ENCODE measurements at regions not wholly inside any gene's neighbourhood (a gene's known extent, or its start where the extent isn't known, plus 50 kb on each side); places are given as distances from the start of the nearest gene placed in this dataset.

- H3K14ac ChIP-seq (ENCODE audit: low read length in 2 of 2) = no peak overlapping the region
- H2BK12ac ChIP-seq (ENCODE audit: low read length in 2 of 2) = no peak overlapping the region
- H3K4me2 ChIP-seq (ENCODE audit: low read length, poor library complexity, severe bottlenecking) = no peak overlapping the region
- H2BK5ac ChIP-seq (ENCODE audit: low read depth, low read length, poor library complexity, severe bottlenecking) = no peak overlapping the region
- H3K4ac ChIP-seq (ENCODE audit: low read depth in 1 of 2, low read length in 2 of 2) = no peak overlapping the region
- no peak overlapping the region for H2AK5ac ChIP-seq (ENCODE audit: low read length, severe bottlenecking)
- H3K27ac ChIP-seq (ENCODE audit: low read length, poor library complexity, severe bottlenecking) = no peak overlapping the region
- H3K4me1 ChIP-seq (ENCODE audit: control insufficient read depth, insufficient read depth, low read depth, low read length) = no peaks in the 10 kb centered on the region
- DNase-seq = no peak
- no peak overlapping the region for H3K4me3 ChIP-seq (ENCODE audit: insufficient read depth in 1 of 2, low read depth in 1 of 2, low read length in 2 of 2)
- H2BK15ac ChIP-seq (ENCODE audit: low read depth, poor library complexity, severe bottlenecking) = no peak overlapping the region
- no peak overlapping the region for H3K23ac ChIP-seq (ENCODE audit: low read length in 2 of 2)
- no peak overlapping the region for H2BK120ac ChIP-seq (ENCODE audit: low read depth, low read length)
- no peaks in the 10 kb centered on the region for H3K79me1 ChIP-seq (replicated peaks; ENCODE audit: low read length, poor library complexity, severe bottlenecking)
- H3K27me3 ChIP-seq (ENCODE audit: control insufficient read depth in 1 of 2, insufficient read depth in 1 of 2, low read length in 2 of 2) = no peaks in the 10 kb centered on the region
- H2AFZ ChIP-seq (ENCODE audit: low read depth, low read length) = no peak overlapping the region
- no peak overlapping the region for H3K9ac ChIP-seq (ENCODE audit: low read length)
- H3K9me3 ChIP-seq (ENCODE audit: control insufficient read depth, low read length) = no peaks in the 10 kb centered on the region
- H4K91ac ChIP-seq (ENCODE audit: low read length) = no peak overlapping the region
- no peak overlapping the region for H3K18ac ChIP-seq (ENCODE audit: low read depth in 1 of 2, low read length in 2 of 2)
- H3K36me3 ChIP-seq (ENCODE audit: control insufficient read depth in 1 of 2, insufficient read depth in 2 of 2, low read depth in 1 of 2, low read length in 2 of 2) = no peaks in the 10 kb centered on the region
- WGBS = 100% methylated on average over 1 of the region's 5 CpGs
- no peak overlapping the region for H4K8ac ChIP-seq (ENCODE audit: low read length)
Measured at GRCh38 chr14:85319101-85319500, 210.8 kb upstream of the FLRT2 start.

DNA sequence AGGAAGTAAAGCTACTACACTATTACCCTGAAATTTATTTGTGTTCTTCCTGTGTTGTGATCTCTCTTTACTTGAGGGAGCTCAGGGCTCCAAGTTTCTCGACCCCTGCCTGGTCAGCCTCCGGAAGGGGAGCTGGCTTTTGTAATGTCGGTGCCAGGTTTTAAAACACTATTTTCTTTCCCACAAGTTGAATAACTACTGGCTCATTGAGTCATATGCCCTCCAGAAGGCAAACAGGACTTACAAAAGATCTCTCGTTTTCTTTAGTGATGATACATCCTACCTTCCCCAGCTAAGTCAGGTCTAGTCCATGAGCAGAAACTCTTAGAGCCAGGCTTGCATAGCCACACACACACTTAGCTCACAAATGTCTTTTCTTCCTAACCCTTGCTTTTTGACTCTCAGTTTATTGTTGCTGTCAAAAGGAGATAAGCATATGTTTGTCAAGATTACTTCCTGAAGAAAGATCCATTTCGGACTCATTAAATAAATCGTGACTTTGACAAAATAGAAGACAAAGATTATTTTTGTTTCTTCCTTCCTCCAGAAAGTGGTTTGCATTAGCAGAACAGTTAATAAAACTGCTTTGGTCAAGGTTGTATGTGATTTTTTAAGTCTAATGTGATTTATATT, 209.8 kb upstream of the FLRT2 start:
- H2AK5ac ChIP-seq (ENCODE audit: low read length, severe bottlenecking) = no peak overlapping the region
- H2AFZ ChIP-seq (ENCODE audit: low read depth, low read length) = no peak overlapping the region
- no peak overlapping the region for H2BK5ac ChIP-seq (ENCODE audit: low read depth, low read length, poor library complexity, severe bottlenecking)
- H3K23ac ChIP-seq (ENCODE audit: low read length in 2 of 2) = no peak overlapping the region
- H3K18ac ChIP-seq (ENCODE audit: low read depth in 1 of 2, low read length in 2 of 2) = no peak overlapping the region
- no peaks in the 10 kb centered on the region for H3K4me1 ChIP-seq (ENCODE audit: control insufficient read depth, insufficient read depth, low read depth, low read length)
- H4K8ac ChIP-seq (ENCODE audit: low read length) = peak overlapping the region; percentile 30
- no peaks in the 10 kb centered on the region for H3K27me3 ChIP-seq (ENCODE audit: control insufficient read depth in 1 of 2, insufficient read depth in 1 of 2, low read length in 2 of 2)
- H3K14ac ChIP-seq (ENCODE audit: low read length in 2 of 2) = no peak overlapping the region
- H3K36me3 ChIP-seq (ENCODE audit: control insufficient read depth in 1 of 2, insufficient read depth in 2 of 2, low read depth in 1 of 2, low read length in 2 of 2) = no peaks in the 10 kb centered on the region
- peak overlapping the region; percentile 32 for H3K27ac ChIP-seq (ENCODE audit: low read length, poor library complexity, severe bottlenecking)
- H3K9me3 ChIP-seq (ENCODE audit: control insufficient read depth, low read length) = no peaks in the 10 kb centered on the region
- H3K9ac ChIP-seq (ENCODE audit: low read length) = peak overlapping the region; percentile 36
- H2BK120ac ChIP-seq (ENCODE audit: low read depth, low read length) = no peak overlapping the region
- H4K91ac ChIP-seq (ENCODE audit: low read length) = no peak overlapping the region
- H3K4me3 ChIP-seq (ENCODE audit: insufficient read depth in 1 of 2, low read depth in 1 of 2, low read length in 2 of 2) = no peak overlapping the region
- H2BK15ac ChIP-seq (ENCODE audit: low read depth, poor library complexity, severe bottlenecking) = no peak overlapping the region
- no peak overlapping the region for H3K4ac ChIP-seq (ENCODE audit: low read depth in 1 of 2, low read length in 2 of 2)
- no peak overlapping the region for H3K4me2 ChIP-seq (ENCODE audit: low read length, poor library complexity, severe bottlenecking)
- WGBS = 13% methylated on average over 4 of the region's 6 CpGs
- peak; percentile 64 for DNase-seq
- H2BK12ac ChIP-seq (ENCODE audit: low read length in 2 of 2) = peak overlapping the region in 1 of 2 experiments; percentile 56
- H3K79me1 ChIP-seq (replicated peaks; ENCODE audit: low read length, poor library complexity, severe bottlenecking) = no peaks in the 10 kb centered on the region

DNA sequence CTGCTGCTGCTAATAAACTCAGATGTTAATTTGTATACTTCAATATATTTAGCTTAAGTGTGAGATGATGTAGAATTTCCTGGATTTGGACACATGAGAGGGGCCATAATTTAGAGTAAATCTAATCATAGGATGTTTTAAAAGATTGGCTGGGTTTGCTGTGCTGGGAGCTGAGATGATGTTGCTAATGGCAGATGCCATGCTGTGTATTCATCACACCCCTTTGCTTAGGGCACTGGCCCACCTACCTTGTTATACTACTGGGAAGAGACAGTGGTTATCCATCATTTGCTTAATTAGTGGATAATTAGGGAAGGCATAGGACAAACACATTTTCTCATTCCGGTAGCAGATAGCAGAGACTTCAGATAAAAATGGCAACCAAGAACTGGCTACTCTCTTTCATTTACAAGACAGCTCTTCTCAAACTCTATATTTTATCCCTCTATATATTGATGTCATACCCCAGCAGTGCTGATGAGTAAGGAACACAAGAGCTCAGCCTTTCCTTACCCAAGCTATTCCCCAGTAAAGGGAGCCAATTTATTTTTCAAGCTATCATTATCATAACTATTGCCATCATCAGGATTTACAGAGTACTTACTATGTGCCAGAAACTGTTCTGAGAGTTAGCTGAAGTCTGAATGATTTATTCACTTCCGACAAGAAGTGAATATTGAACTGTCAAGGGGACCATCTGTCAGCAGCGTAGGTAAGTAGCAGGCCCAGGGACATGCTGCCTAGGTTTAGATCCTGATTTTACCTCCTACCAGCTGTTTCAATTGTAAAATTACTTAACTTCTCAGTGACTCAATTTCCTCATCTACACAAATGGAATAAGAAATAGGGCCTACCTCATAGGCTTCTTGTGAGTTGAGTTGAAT, 204.6 kb upstream of the FLRT2 start:
- WGBS = 98% methylated on average over 3 of the region's 3 CpGs
- H2BK120ac ChIP-seq (ENCODE audit: low read depth, low read length) = no peak overlapping the region

GRCh38 chr14:85332401-85332800, 197.5 kb upstream of the FLRT2 start:
- 20% methylated on average over 1 of the region's 1 CpG for WGBS

More for the DNA sequence above, 204.6 kb upstream of the FLRT2 start:
- no peak overlapping the region for H3K23ac ChIP-seq (ENCODE audit: low read length in 2 of 2)
- no peak overlapping the region for H4K8ac ChIP-seq (ENCODE audit: low read length)
- H4K91ac ChIP-seq (ENCODE audit: low read length) = no peak overlapping the region
- no peak overlapping the region for H2BK15ac ChIP-seq (ENCODE audit: low read depth, poor library complexity, severe bottlenecking)
- H3K9me3 ChIP-seq (ENCODE audit: control insufficient read depth, low read length) = no peaks in the 10 kb centered on the region
- H2AFZ ChIP-seq (ENCODE audit: low read depth, low read length) = no peak overlapping the region
- H3K27me3 ChIP-seq (ENCODE audit: control insufficient read depth in 1 of 2, insufficient read depth in 1 of 2, low read length in 2 of 2) = no peaks in the 10 kb centered on the region
- DNase-seq = no peak
- no peak overlapping the region for H3K4me3 ChIP-seq (ENCODE audit: insufficient read depth in 1 of 2, low read depth in 1 of 2, low read length in 2 of 2)
- no peak overlapping the region for H2BK5ac ChIP-seq (ENCODE audit: low read depth, low read length, poor library complexity, severe bottlenecking)
- no peak overlapping the region for H2AK5ac ChIP-seq (ENCODE audit: low read length, severe bottlenecking)
- no peak overlapping the region for H3K4ac ChIP-seq (ENCODE audit: low read depth in 1 of 2, low read length in 2 of 2)
- no peaks in the 10 kb centered on the region for H3K79me1 ChIP-seq (replicated peaks; ENCODE audit: low read length, poor library complexity, severe bottlenecking)
- H3K9ac ChIP-seq (ENCODE audit: low read length) = no peak overlapping the region
- H3K36me3 ChIP-seq (ENCODE audit: control insufficient read depth in 1 of 2, insufficient read depth in 2 of 2, low read depth in 1 of 2, low read length in 2 of 2) = no peaks in the 10 kb centered on the region
- no peak overlapping the region for H3K18ac ChIP-seq (ENCODE audit: low read depth in 1 of 2, low read length in 2 of 2)
- H3K27ac ChIP-seq (ENCODE audit: low read length, poor library complexity, severe bottlenecking) = no peak overlapping the region
- H3K14ac ChIP-seq (ENCODE audit: low read length in 2 of 2) = no peak overlapping the region
- no peak overlapping the region for H3K4me2 ChIP-seq (ENCODE audit: low read length, poor library complexity, severe bottlenecking)
- no peaks in the 10 kb centered on the region for H3K4me1 ChIP-seq (ENCODE audit: control insufficient read depth, insufficient read depth, low read depth, low read length)
- H2BK12ac ChIP-seq (ENCODE audit: low read length in 2 of 2) = no peak overlapping the region

More at GRCh38 chr14:85332401-85332800, 197.5 kb upstream of the FLRT2 start:
- H3K4me2 ChIP-seq (ENCODE audit: low read length, poor library complexity, severe bottlenecking) = no peak overlapping the region
- H2BK120ac ChIP-seq (ENCODE audit: low read depth, low read length) = no peak overlapping the region
- H2AFZ ChIP-seq (ENCODE audit: low read depth, low read length) = no peak overlapping the region
- H2BK12ac ChIP-seq (ENCODE audit: low read length in 2 of 2) = no peak overlapping the region
- no peaks in the 10 kb centered on the region for H3K27me3 ChIP-seq (ENCODE audit: control insufficient read depth in 1 of 2, insufficient read depth in 1 of 2, low read length in 2 of 2)
- no peaks in the 10 kb centered on the region for H3K4me1 ChIP-seq (ENCODE audit: control insufficient read depth, insufficient read depth, low read depth, low read length)
- H3K79me1 ChIP-seq (replicated peaks; ENCODE audit: low read length, poor library complexity, severe bottlenecking) = no peaks in the 10 kb centered on the region
- no peak overlapping the region for H3K9ac ChIP-seq (ENCODE audit: low read length)
- H3K23ac ChIP-seq (ENCODE audit: low read length in 2 of 2) = no peak overlapping the region
- no peak overlapping the region for H2BK5ac ChIP-seq (ENCODE audit: low read depth, low read length, poor library complexity, severe bottlenecking)
- no peak overlapping the region for H2AK5ac ChIP-seq (ENCODE audit: low read length, severe bottlenecking)
- no peaks in the 10 kb centered on the region for H3K36me3 ChIP-seq (ENCODE audit: control insufficient read depth in 1 of 2, insufficient read depth in 2 of 2, low read depth in 1 of 2, low read length in 2 of 2)
- no peaks in the 10 kb centered on the region for H3K9me3 ChIP-seq (ENCODE audit: control insufficient read depth, low read length)
- no peak overlapping the region for H3K27ac ChIP-seq (ENCODE audit: low read length, poor library complexity, severe bottlenecking)
- H3K4me3 ChIP-seq (ENCODE audit: insufficient read depth in 1 of 2, low read depth in 1 of 2, low read length in 2 of 2) = no peak overlapping the region
- no peak overlapping the region for H4K91ac ChIP-seq (ENCODE audit: low read length)
- no peak for DNase-seq
- no peak overlapping the region for H3K18ac ChIP-seq (ENCODE audit: low read depth in 1 of 2, low read length in 2 of 2)
- no peak overlapping the region for H4K8ac ChIP-seq (ENCODE audit: low read length)
- no peak overlapping the region for H3K14ac ChIP-seq (ENCODE audit: low read length in 2 of 2)
- no peak overlapping the region for H3K4ac ChIP-seq (ENCODE audit: low read depth in 1 of 2, low read length in 2 of 2)
- H2BK15ac ChIP-seq (ENCODE audit: low read depth, poor library complexity, severe bottlenecking) = no peak overlapping the region
